ENCODE measurements at regions not wholly inside any gene's neighbourhood (a gene's known extent, or its start where the extent isn't known, plus 50 kb on each side); places are given as distances from the start of the nearest gene placed in this dataset.

- TF ChIP-seq GATA2 (IDR thresholded peaks at IDR 0.05; ENCODE audit: low read depth, low read length) (no peak), GATA3 (IDR thresholded peaks at IDR 0.05; ENCODE audit: low read depth, low read length) (no peak)
Observed at GRCh38 chr2:14723684-14724083, 91.2 kb downstream of the LRATD1 start.

Measured in SH-SY5Y (cell line).